Neuronal stem cell (in vitro differentiated cells): ENCODE measurements at regions not wholly inside any gene's neighbourhood (a gene's known extent, or its start where the extent isn't known, plus 50 kb on each side); places are given as distances from the start of the nearest gene placed in this dataset.

Experiments used
- DNase-seq: peaks from one replicate; pipeline ENCODE4 v3.0.0-alpha.2; 2013; ENCODE audit warnings: low spot score
- H2AFZ ChIP-seq: one replicate; pipeline ENCODE4 v1.6.1; 2013; ENCODE audit warnings: mild to moderate bottlenecking, low read length, inconsistent platforms
- H2AK5ac ChIP-seq: 2 replicates; pipeline ENCODE4 v1.6.1; 2013; ENCODE audit warnings: low read depth, mild to moderate bottlenecking, inconsistent platforms, low read length, moderate library complexity, mixed read lengths
- H2BK120ac ChIP-seq: 2 replicates; pipeline ENCODE4 v1.6.1; 2013; ENCODE audit warnings: low read depth, mild to moderate bottlenecking, inconsistent platforms, low read length, moderate library complexity, mixed read lengths
- H2BK12ac ChIP-seq: one replicate; pipeline ENCODE4 v1.6.1; 2013; ENCODE audit warnings: low read length, inconsistent platforms
- H2BK15ac ChIP-seq: 2 replicates; pipeline ENCODE4 v1.6.1; 2013; ENCODE audit warnings: mild to moderate bottlenecking, low read length, inconsistent platforms, mixed read lengths
- H2BK5ac ChIP-seq: one replicate; pipeline ENCODE4 v1.6.1; 2013; ENCODE audit warnings: inconsistent platforms, mild to moderate bottlenecking, low read length, moderate library complexity
- H3K14ac ChIP-seq: one replicate; pipeline ENCODE4 v1.6.1; 2013; ENCODE audit warnings: low read length, inconsistent platforms
- H3K18ac ChIP-seq: 2 replicates; pipeline ENCODE4 v1.6.1; 2013; ENCODE audit warnings: low read length, inconsistent platforms
- H3K23ac ChIP-seq: 2 replicates; pipeline ENCODE4 v1.6.1; 2013; ENCODE audit warnings: low read depth, mild to moderate bottlenecking, mixed read lengths, low read length, inconsistent platforms; ENCODE audit not compliant: poor library complexity
- H3K27ac ChIP-seq: replicated peaks from 3 replicates; pipeline ENCODE4 v1.5.1; 2013; ENCODE audit warnings: low read length, inconsistent platforms
- H3K27me3 ChIP-seq, 3 experiments: 2 replicates each; pipeline ENCODE4 v1.6.1; 2013; ENCODE audit warnings: low read length in 3 of 3, mild to moderate bottlenecking in 2 of 3, inconsistent platforms in 1 of 3, low read depth in 1 of 3, mixed read lengths in 1 of 3, moderate library complexity in 1 of 3; ENCODE audit not compliant: control insufficient read depth in 3 of 3, insufficient read depth in 3 of 3
- H3K36me3 ChIP-seq, 2 donors: replicated peaks in 1 of 2; 2 replicates each; pipeline ENCODE4 v1.6.1; 2013; ENCODE audit warnings: low read length in 2 of 2; ENCODE audit not compliant: control insufficient read depth in 2 of 2, insufficient read depth in 2 of 2
- H3K4ac ChIP-seq: 2 replicates; pipeline ENCODE4 v1.6.1; 2013; ENCODE audit warnings: inconsistent platforms, mild to moderate bottlenecking, low read length, moderate library complexity
- H3K4me1 ChIP-seq, 2 donors: 1 replicate in 1 of 2; 2 replicates in 1 of 2; pipeline ENCODE4 v1.6.1; 2013; ENCODE audit warnings: low read length in 2 of 2, low read depth in 1 of 2; ENCODE audit not compliant: control insufficient read depth in 2 of 2, insufficient read depth in 1 of 2
- H3K4me2 ChIP-seq: one replicate; pipeline ENCODE4 v1.6.1; 2013; ENCODE audit warnings: mild to moderate bottlenecking, low read length, inconsistent platforms; ENCODE audit not compliant: insufficient read depth, poor library complexity, severe bottlenecking
- H3K4me3 ChIP-seq, 2 donors: 2 replicates each; pipeline ENCODE4 v1.5.1; 2013; ENCODE audit warnings: low read length in 2 of 2, mild to moderate bottlenecking in 2 of 2, inconsistent platforms in 1 of 2, moderate library complexity in 1 of 2
- H3K79me1 ChIP-seq: one replicate; pipeline ENCODE4 v1.6.1; 2013; ENCODE audit warnings: low read depth, mild to moderate bottlenecking, inconsistent platforms, low read length, moderate library complexity
- H3K9ac ChIP-seq: one replicate; pipeline ENCODE4 v1.6.1; 2013; ENCODE audit warnings: mild to moderate bottlenecking, low read depth, low read length, inconsistent platforms; ENCODE audit not compliant: poor library complexity
- H3K9me3 ChIP-seq, 2 donors: replicated peaks in 1 of 2; 2 replicates each; pipeline versions ENCODE3 to v1.6.1; 2013; ENCODE audit warnings: low read length in 2 of 2, mild to moderate bottlenecking in 2 of 2, inconsistent platforms in 1 of 2, low read depth in 1 of 2, mixed read lengths in 1 of 2, moderate library complexity in 1 of 2; ENCODE audit not compliant: control insufficient read depth in 2 of 2, insufficient read depth in 1 of 2
- H4K8ac ChIP-seq: one replicate; pipeline ENCODE4 v1.6.1; 2013; ENCODE audit warnings: low read depth, mild to moderate bottlenecking, inconsistent platforms, low read length, moderate library complexity
- H4K91ac ChIP-seq: one replicate; pipeline ENCODE4 v1.6.1; 2013; ENCODE audit warnings: low read length, low read depth, mild to moderate bottlenecking, inconsistent platforms; ENCODE audit not compliant: poor library complexity
- WGBS, 2 donors: extraction: QIAGEN DNeasy Blood & Tissue Kit; methylation state at CpG; one replicate each; pipeline ENCODE4 v1.1.7; 2013; ENCODE audit warnings: missing lambda C conversion rate in 2 of 2, mixed read lengths in 1 of 2; ENCODE audit not compliant: insufficient read length in 2 of 2, insufficient replicate concordance in 1 of 2; ENCODE audit errors: extremely low coverage in 2 of 2; 5-methylcytosine and 5-hydroxymethylcytosine counted together

DNA sequence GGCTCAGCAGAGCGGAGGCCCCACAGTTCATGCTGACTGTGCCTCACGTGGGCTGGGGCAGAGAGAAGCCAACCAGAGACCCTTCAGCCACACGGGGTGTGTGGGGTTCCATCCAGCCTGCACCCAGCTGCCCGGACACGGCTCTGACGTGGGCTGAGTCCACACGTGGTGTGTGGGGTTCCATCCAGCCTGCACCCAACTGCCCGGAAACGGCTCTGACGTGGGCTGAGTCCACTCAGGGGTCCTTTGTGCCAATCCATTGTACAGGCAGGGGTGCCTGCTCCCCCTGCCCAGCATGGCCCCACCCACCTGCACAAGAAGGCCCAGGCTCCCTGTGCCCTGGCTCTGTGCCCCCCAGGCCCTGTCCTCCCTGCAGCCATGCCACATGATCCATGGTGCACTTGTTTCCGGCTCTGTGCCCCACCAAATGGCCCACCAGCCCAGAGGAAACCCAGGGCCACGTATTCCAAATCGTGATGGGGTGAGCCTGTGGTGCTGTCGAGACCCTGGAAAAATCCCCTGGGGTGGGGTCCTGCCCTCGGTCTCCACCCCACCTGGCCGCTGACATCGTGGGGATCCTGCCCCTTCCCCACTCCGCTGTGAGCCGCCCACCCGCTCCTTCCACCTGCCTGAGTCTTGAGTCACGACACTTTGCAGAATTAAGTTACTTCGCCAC, 99.3 kb upstream of the SFSWAP start:
- no CpG with 5 or more reads among the region's 22 CpGs for WGBS, 2 donors

DNA sequence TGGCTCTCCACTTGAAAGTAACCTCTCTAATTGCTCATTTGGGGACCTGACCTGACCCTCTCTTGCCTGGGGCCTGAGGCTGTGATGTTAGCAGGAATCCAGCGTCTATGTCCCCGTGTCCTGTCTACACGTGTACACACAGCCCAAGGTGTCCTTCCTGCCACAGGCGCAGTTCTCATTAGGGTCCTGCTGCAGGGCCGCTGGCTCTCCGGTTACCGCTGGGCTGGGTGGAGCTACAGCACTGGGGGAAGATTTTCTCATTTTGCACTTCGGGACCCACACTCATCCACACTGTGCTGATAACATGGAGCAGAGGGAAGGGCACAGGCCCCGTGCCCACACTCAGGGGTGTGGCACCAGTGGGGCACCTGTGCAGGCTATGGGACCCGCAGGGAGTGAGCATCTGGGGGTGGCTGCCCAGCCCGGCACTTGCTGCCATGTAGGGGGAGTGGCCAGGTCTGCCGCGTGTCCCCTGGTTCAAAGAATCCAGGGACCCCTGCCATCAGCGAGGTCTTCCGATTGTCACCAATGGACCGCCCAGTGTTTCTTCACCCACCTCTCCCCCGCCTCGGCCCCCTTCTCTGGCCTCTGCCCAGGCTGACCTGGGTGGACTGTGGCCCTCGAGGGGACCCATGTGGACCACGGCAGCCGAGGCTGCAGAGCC, 98.7 kb upstream of the SFSWAP start:
- Histone ChIP-seq H3K23ac (peak overlapping the region; percentile 56), H2BK5ac (no peak overlapping the region), H3K79me1 (no peaks in the 10 kb centered on the region), H3K27ac (no peak overlapping the region), H3K9ac (no peak overlapping the region), H4K91ac (no peak overlapping the region), H3K4me3 (no peak overlapping the region), H3K4ac (no peak overlapping the region), H4K8ac (no peak overlapping the region), H2BK12ac (no peak overlapping the region), H2AFZ (no peak overlapping the region), H3K27me3 (no peaks in the 10 kb centered on the region), H2BK15ac (no peak overlapping the region), H2BK120ac (no peak overlapping the region), H3K18ac (no peak overlapping the region), H3K4me1 (peaks cover 4 to 9% of the 10 kb centered on the region in 2 donors), H2AK5ac (peak overlapping the region; percentile 38), H3K9me3 (no peaks in the 10 kb centered on the region), H3K4me2 (no peak overlapping the region), H3K36me3 (no peaks in the 10 kb centered on the region), H3K14ac (no peak overlapping the region)
- WGBS, 2 donors: no CpG with 5 or more reads among the region's 21 CpGs
- no peak for DNase-seq

More for the DNA sequence above, 99.3 kb upstream of the SFSWAP start:
- no peaks in the 10 kb centered on the region for H3K27me3 ChIP-seq
- H2BK5ac ChIP-seq: no peak overlapping the region
- no peaks in the 10 kb centered on the region for H3K9me3 ChIP-seq
- H2BK12ac ChIP-seq: no peak overlapping the region
- H3K9ac ChIP-seq: peak overlapping the region; percentile 13
- peaks cover 4 to 11% of the 10 kb centered on the region in 2 donors for H3K4me1 ChIP-seq
- H4K8ac ChIP-seq: no peak overlapping the region
- no peak overlapping the region for H3K4me2 ChIP-seq
- H2BK15ac ChIP-seq: no peak overlapping the region
- peak overlapping the region; percentile 18 for H2AK5ac ChIP-seq
- no peak overlapping the region for H2AFZ ChIP-seq
- H3K36me3 ChIP-seq: no peaks in the 10 kb centered on the region
- H3K4ac ChIP-seq: no peak overlapping the region
- no peak overlapping the region for H4K91ac ChIP-seq
- H3K23ac ChIP-seq: no peak overlapping the region
- H3K14ac ChIP-seq: peak overlapping the region; percentile 74
- H3K79me1 ChIP-seq: no peaks in the 10 kb centered on the region
- H3K18ac ChIP-seq: no peak overlapping the region
- no peak overlapping the region for H2BK120ac ChIP-seq
- DNase-seq: no peak
- no peak overlapping the region for H3K4me3 ChIP-seq
- no peak overlapping the region for H3K27ac ChIP-seq

GRCh38 chr12:131613186-131613585, 97.7 kb upstream of the SFSWAP start:
- no peak overlapping the region for H3K27ac ChIP-seq
- no peak overlapping the region for H3K18ac ChIP-seq
- no peak for DNase-seq
- no peak overlapping the region for H4K8ac ChIP-seq
- no peaks in the 10 kb centered on the region for H3K27me3 ChIP-seq
- no peaks in the 10 kb centered on the region for H3K9me3 ChIP-seq
- peaks cover 4 to 5% of the 10 kb centered on the region in 2 donors for H3K4me1 ChIP-seq
- no peak overlapping the region for H3K9ac ChIP-seq
- H3K23ac ChIP-seq: no peak overlapping the region
- no CpG with 5 or more reads among the region's 11 CpGs for WGBS, 2 donors
- H2AK5ac ChIP-seq: no peak overlapping the region
- H2BK120ac ChIP-seq: no peak overlapping the region
- no peak overlapping the region for H2BK15ac ChIP-seq
- no peak overlapping the region for H2BK12ac ChIP-seq
- no peak overlapping the region for H3K14ac ChIP-seq
- no peaks in the 10 kb centered on the region for H3K36me3 ChIP-seq
- no peak overlapping the region for H4K91ac ChIP-seq
- H3K79me1 ChIP-seq: no peaks in the 10 kb centered on the region
- H3K4me3 ChIP-seq: no peak overlapping the region
- no peak overlapping the region for H2BK5ac ChIP-seq
- no peak overlapping the region for H3K4ac ChIP-seq
- H2AFZ ChIP-seq: no peak overlapping the region
- no peak overlapping the region for H3K4me2 ChIP-seq

DNA sequence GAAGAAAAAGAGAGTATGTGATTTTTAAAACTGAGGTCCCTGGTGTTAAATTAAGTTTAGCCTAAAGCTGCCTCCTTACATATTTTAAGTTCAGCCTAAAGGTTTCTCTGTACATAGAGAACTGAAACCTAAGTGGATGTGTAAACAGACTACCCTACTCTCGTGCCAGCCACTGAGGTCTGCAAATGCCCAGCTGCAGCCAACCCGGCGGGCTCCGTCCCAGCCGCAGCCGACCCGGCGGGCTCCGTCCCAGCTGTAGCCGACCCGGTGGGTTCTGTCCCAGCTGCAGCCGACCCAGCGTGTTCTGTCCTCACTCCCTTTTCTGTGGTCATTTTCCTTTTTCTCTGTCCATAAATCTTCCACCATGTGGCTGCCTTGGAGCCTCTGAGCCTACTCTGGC, 97.2 kb upstream of the SFSWAP start:
- Histone ChIP-seq H2BK12ac (no peak overlapping the region), H3K4me1 (peaks cover 4 to 7% of the 10 kb centered on the region in 2 donors), H4K8ac (no peak overlapping the region), H3K23ac (no peak overlapping the region), H2BK15ac (no peak overlapping the region), H3K27ac (no peak overlapping the region), H2BK5ac (no peak overlapping the region), H3K4ac (no peak overlapping the region), H3K79me1 (no peaks in the 10 kb centered on the region), H2BK120ac (no peak overlapping the region), H3K4me2 (no peak overlapping the region), H3K9me3 (no peaks in the 10 kb centered on the region), H3K18ac (no peak overlapping the region), H3K4me3 (no peak overlapping the region), H3K9ac (no peak overlapping the region), H3K14ac (no peak overlapping the region), H2AFZ (no peak overlapping the region), H2AK5ac (no peak overlapping the region), H3K27me3 (no peaks in the 10 kb centered on the region), H3K36me3 (no peaks in the 10 kb centered on the region), H4K91ac (no peak overlapping the region)
- no peak for DNase-seq
- no CpG with 5 or more reads among the region's 13 CpGs for WGBS, 2 donors
